LNCaP clone FGC (cell line): ENCODE measurements at regions not wholly inside any gene's neighbourhood (a gene's known extent, or its start where the extent isn't known, plus 50 kb on each side); places are given as distances from the start of the nearest gene placed in this dataset.

Experiments
- DNase-seq: peaks from one replicate; pipeline ENCODE4 v3.0.0-alpha.2; 2011; ENCODE audit warnings: low read depth
- H3K4me3 ChIP-seq: 2 replicates; pipeline ENCODE4 v1.5.1; 2011; ENCODE audit warnings: mild to moderate bottlenecking, low read depth, low read length, control low read depth
- TF ChIP-seq, protein P1 (sequence below): IDR thresholded peaks from 2 replicates; pipeline ENCODE4 v1.5.1; 2012; ENCODE audit warnings: mild to moderate bottlenecking; ENCODE audit not compliant: control insufficient read depth, insufficient read depth; ENCODE audit errors: extremely low read depth

DNA sequence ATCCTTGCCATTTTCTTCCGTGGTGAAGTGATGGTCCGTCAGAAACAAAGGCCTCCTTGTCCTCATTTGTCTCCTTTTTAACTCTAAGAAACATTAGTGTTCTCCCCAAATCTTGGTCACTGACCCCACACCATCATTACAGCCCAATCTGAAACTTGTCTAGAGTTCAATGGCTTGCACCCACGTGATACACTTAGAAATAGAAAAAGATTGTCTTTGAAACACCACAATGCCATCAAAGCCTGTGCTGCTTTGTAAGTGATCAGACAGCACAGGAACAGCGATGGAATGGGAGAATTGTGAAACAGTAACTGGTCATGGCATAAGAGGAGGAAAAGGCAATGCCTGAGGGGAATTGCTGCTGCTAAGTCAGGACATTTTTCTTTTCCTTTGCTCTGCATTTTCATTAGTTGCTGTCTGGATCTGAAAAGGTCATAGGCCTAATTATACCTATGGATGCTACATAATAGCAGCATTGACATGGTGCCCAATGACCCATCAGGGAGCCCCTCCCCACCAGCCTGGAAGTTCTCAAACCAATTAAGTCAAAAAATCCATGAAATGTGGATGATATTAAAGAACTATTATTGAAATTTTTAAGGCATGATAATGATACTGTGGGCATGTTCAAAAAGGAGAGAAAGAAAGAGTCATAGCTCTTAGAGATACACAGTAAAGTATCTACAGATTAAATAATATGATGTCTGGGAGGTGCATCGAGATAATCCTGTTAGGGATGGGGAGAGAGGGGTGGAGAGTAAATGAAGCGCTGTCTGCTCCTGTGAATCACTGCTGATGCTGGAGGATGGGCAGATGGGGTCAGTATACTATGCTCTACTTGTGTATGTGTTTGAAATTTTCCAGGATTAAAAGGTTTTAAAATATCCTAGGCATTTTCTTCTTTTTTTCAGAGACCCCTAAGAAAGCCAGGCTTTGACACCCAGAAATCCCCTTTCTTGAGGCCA, 83.6 kb downstream of the ENC1 start:
- no peak overlapping the region for H3K4me3 ChIP-seq
- DNase-seq = no peak
- TF ChIP-seq, protein P1, sequence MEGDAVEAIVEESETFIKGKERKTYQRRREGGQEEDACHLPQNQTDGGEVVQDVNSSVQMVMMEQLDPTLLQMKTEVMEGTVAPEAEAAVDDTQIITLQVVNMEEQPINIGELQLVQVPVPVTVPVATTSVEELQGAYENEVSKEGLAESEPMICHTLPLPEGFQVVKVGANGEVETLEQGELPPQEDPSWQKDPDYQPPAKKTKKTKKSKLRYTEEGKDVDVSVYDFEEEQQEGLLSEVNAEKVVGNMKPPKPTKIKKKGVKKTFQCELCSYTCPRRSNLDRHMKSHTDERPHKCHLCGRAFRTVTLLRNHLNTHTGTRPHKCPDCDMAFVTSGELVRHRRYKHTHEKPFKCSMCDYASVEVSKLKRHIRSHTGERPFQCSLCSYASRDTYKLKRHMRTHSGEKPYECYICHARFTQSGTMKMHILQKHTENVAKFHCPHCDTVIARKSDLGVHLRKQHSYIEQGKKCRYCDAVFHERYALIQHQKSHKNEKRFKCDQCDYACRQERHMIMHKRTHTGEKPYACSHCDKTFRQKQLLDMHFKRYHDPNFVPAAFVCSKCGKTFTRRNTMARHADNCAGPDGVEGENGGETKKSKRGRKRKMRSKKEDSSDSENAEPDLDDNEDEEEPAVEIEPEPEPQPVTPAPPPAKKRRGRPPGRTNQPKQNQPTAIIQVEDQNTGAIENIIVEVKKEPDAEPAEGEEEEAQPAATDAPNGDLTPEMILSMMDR = no peak

DNA sequence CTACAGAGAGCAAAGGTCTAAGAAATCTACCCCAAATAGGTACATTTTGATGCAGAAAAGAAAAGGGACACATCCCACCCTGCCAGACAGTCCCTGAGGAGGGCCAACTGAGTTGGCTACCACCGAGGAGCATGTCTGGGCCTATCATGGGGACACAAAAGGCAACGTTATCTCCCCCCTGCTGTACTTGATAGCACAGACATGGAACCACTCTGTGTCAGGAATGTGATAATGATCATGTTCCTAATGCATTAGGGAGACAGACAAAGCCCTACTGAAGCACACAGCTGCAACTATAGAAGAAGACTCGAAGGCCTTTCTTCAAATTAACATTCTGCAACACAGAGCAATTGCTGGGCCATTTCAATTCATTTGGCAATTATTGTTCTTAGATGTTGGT, 84.5 kb downstream of the ENC1 start:
- H3K4me3 ChIP-seq = no peak overlapping the region
- DNase-seq = no peak
- TF ChIP-seq, protein P1 = no peak

DNA sequence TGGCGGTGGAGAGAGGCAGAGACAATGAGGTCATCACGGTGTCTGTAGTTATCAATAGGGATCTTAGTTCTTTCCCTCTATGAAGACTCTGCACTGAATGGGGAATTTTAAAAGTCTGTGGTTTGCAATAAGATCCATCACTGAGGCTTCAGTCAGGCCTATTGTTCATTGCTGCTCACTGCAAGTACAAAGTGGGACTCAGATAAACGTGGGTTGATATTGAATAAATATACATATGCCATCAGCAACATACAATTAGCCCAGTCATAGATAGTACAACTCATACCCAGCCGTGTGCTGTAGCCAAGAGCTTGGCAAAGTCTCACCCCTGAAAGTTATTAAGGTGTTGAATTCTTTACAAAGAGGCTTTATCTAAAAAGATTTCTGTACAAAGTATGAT, 88.4 kb downstream of the ENC1 start:
- no peak overlapping the region for H3K4me3 ChIP-seq
- no peak for DNase-seq
- TF ChIP-seq, protein P1 = no peak

DNA sequence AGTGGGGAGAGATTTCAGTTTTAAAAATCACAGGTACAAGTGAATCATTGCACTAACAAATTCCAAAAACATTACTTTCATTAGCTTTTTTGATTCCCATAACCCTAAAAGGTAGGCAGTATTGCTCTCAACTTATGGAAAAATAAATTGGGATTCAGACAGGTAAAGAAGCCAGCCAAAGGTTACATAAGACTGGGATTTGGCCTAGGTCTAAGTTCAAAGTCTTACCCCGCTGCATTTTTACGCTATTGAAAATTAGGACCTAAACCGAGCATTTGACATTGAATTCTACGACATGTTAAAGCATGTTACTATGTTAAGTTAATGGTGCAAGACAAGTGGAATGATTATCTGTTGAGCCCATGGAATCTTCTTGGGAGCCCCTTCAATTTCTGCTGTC, 89.6 kb downstream of the ENC1 start:
- TF ChIP-seq, protein P1 = no peak
- no peak for DNase-seq
- H3K4me3 ChIP-seq = no peak overlapping the region

DNA sequence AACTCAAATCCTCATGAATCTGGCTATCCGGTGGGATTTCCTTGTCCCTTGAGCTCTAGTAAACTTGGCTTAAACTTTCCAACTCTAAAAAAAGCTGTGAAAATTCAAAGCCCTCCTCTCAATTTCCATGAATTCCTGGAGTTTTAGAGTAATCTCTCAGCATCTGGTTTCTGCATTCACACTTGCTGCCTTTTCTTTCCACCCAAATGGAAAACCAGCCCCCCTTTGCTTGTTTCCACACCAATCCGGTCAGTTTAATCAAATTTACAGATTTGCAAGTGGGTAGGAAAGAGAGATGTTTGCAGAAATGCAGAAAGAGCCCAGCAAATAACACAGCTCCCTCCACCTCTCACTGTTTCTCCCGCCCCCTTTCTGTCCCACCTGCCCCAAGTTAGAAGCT, 91.1 kb downstream of the ENC1 start:
- TF ChIP-seq, protein P1 = no peak
- DNase-seq = no peak
- no peak overlapping the region for H3K4me3 ChIP-seq

DNA sequence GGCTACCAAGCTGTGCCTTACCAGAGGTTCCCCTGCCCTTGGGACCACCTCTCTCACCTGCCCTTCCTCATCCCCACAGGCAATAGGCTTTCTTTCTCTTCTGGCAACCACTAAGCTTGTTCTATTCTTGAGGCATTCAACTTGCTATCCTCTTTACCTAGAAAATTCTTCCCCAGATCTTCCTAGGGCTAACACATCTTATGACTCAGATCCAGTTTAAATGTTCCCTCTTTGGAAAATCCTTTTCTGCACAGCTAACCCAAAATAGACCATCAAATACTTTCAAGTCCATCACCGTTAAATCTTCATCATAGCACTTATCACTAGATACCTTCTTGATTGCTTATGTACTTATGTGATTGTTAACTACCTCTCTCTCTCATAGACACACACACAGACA, 93.7 kb downstream of the ENC1 start:
- DNase-seq = no peak
- H3K4me3 ChIP-seq = no peak overlapping the region
- TF ChIP-seq, protein P1 = no peak
